HG03558 (cell line): ENCODE measurements at regions not wholly inside any gene's neighbourhood (a gene's known extent, or its start where the extent isn't known, plus 50 kb on each side); places are given as distances from the start of the nearest gene placed in this dataset.
"Not testable (repeated sequence)": the region's sequence is repeated elsewhere in the genome, so short reads cannot be mapped to it uniquely, and the experiment has no call there.

Experiments
- ATAC-seq: cut with Tn5 transposase; IDR thresholded peaks from one replicate; pipeline ENCODE4 v1.9.1; 2021; ENCODE audit warnings: moderate number of reproducible peaks; ENCODE audit not compliant: unreplicated experiment; ENCODE audit errors: extremely low read depth

DNA sequence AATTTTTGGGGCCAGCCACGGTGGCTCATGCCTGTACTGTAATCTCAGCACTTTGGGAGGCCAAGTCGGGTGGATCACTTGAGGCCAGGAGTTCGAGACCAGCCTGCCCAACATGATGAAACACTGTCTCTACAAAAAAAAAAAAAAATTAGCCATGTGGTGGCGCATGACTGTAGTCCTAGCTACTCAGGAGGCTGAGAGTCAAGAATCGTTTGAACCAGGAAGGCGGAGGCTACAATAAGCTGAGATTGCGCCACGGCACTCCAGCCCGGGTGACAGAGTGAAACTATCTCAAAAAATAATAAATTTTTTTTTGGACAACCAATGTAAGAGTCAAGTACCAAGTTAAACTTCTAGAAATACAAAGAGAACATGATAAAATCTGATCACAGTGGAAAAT, 164.6 kb downstream of the AVL9 start:
- no peak for ATAC-seq

- ATAC-seq, result peak; percentile 56
These were observed 163.2 kb downstream of the AVL9 start for GRCh38 chr7:32658467-32658869.

GRCh38 chr7:32658034-32658433, 162.7 kb downstream of the AVL9 start:
- ATAC-seq, result peak; percentile 32

GRCh38 chr7:32654549-32654948, 159.3 kb downstream of the AVL9 start:
- ATAC-seq, result not testable (repeated sequence)

GRCh38 chr7:32650356-32650755, 155.1 kb downstream of the AVL9 start:
- not testable (repeated sequence) for ATAC-seq

DNA sequence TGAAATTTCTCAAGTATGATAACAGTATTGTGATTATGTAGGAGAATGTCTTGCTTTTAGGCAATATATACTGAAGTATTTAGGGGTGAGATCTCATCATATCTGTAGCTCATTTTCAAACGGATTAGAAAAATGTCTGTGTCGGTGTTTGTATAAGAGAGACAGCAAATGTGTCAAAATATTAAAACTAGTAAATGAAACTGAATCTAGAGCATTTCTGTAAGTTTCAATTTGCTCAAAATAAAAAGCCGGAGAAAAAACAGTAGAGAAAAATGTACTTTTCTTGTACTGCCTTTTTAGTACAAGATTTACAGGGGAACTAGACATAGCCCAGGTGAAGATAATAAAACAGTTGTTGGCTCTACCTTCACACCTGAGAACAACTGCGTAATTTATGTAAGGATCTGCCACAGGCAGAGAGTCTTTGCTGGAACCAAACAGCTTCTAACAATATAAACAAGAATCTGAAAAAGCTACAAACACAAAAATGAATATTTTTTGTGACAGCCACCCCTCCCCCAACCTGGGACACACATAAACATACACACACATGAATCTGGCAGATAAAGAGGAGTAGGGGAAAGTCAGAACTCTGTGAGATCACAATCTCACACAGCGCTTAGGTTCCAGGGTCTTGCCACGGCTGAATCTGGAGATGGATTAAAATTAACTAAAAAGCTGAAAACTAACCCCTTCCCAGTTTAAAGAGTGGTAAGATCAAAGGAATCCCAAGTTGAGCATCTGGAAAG, 153.3 kb downstream of the AVL9 start:
- ATAC-seq, result no peak

DNA sequence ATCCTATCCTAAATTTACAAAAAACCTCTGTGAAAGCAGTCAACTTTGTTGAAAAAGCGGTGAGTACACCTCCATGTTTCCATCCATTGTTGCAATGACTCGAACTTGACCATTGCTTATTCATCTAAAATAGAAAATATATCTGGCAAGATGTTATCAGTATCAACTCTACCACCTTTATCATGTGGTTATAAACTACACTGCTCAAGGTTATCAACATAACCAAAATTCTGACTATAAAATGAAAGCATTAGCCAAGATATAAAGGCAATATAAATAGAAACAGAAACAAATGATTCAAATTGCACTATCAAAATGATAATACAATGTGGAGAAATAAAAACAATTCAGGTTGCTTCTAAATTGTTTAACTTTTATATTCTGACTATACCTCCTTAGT, 150.0 kb downstream of the AVL9 start:
- ATAC-seq, result not testable (repeated sequence)

DNA sequence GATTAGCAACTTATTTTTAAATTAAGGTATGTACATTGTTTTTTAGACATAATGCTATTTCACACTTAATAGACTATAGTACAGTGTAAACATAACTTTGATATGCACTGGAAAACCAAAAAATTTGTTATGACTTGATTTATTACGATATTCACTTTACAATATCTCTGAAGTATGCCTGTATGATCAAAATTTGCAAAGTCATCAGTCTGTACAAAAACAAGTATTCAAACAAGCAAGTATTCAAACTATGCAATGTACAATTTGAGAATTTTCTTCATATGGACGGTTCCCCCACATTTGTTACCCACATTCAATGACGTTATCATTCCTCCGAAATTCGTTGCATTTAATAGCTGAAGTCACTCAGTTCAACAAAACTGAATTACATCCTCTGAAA, 147.9 kb downstream of the AVL9 start:
- ATAC-seq, result no peak

- no peak for ATAC-seq
These were observed 143.8 kb downstream of the AVL9 start for GRCh38 chr7:32639122-32639521.

GRCh38 chr7:32638479-32639121, 143.3 kb downstream of the AVL9 start:
- peak; percentile 90 for ATAC-seq
